AG09319 (cell line): ENCODE measurements at regions not wholly inside any gene's neighbourhood (a gene's known extent, or its start where the extent isn't known, plus 50 kb on each side); places are given as distances from the start of the nearest gene placed in this dataset.

ENCODE experiments used
- DNase-seq: peaks from one replicate; pipeline ENCODE4 v3.0.0-alpha.2; 2010; ENCODE audit warnings: low read depth; ENCODE audit errors: extremely low read depth
- TF ChIP-seq, protein P1 (sequence below): IDR thresholded peaks from 2 replicates; pipeline ENCODE4 v1.5.1; 2011; ENCODE audit warnings: low read depth, mild to moderate bottlenecking, inconsistent platforms, low read length, moderate library complexity

DNA sequence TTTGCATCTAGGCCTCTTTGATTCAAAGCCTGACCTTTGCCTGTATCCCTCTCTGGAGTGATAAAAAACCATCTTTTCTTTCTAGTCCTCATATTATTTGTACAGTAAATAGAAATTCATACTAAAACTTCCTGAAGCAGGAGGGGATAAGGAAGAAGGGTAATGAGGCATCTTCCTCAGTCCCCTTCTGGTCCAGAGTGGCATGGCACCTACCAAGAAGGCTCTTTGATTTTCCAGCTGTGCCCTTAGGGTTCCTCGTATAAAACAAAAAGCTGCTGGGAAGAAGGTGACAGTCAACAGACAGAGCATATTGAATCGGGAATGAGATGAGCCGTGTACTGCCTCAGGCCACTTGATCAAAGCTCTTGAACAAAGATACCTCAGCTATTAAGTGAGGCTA, 71.9 kb upstream of the SPDL1 start:
- no peak for DNase-seq
- TF ChIP-seq, protein P1, sequence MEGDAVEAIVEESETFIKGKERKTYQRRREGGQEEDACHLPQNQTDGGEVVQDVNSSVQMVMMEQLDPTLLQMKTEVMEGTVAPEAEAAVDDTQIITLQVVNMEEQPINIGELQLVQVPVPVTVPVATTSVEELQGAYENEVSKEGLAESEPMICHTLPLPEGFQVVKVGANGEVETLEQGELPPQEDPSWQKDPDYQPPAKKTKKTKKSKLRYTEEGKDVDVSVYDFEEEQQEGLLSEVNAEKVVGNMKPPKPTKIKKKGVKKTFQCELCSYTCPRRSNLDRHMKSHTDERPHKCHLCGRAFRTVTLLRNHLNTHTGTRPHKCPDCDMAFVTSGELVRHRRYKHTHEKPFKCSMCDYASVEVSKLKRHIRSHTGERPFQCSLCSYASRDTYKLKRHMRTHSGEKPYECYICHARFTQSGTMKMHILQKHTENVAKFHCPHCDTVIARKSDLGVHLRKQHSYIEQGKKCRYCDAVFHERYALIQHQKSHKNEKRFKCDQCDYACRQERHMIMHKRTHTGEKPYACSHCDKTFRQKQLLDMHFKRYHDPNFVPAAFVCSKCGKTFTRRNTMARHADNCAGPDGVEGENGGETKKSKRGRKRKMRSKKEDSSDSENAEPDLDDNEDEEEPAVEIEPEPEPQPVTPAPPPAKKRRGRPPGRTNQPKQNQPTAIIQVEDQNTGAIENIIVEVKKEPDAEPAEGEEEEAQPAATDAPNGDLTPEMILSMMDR = no peak; the same call in 1 of the 2 replicates

DNA sequence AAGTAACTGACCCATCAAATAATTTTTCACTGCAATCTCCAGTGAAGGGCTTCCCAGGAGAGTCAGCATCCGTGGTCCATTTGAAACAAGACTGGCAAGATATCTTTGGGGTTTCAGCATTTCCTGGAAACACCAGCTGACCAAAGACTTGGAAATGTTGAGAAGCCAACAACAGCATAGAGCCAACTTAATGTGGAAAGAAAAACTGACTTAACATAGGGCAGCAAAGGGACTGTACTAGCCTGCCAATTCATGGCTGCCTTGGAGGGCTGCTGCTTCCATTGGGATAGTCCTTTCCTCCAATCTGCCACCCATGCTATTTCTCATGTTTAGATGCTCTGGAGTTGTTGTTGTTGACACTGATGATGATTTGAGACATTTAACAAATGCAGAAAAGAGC, 76.5 kb upstream of the SPDL1 start:
- DNase-seq = no peak
- TF ChIP-seq, protein P1 = no peak

DNA sequence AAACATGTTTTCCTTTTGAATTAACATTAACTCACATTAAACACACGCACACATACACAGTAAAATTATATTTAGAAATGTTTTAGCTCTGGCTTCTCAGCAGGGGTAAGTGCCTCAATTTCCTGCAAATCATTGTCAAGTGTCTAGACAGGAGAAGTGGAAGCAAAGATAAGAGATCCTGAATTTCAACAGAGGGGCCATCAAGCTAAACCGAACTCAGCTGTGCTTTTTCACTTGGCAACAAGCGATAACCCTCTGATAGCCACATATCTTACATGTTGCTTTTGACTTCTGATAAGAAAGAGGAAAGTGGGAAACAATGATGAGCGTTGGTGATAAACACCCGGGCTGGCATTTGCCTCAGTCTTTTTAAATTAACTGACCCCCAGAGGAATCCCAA, 79.7 kb upstream of the SPDL1 start:
- TF ChIP-seq, protein P1 = no peak
- DNase-seq = no peak

DNA sequence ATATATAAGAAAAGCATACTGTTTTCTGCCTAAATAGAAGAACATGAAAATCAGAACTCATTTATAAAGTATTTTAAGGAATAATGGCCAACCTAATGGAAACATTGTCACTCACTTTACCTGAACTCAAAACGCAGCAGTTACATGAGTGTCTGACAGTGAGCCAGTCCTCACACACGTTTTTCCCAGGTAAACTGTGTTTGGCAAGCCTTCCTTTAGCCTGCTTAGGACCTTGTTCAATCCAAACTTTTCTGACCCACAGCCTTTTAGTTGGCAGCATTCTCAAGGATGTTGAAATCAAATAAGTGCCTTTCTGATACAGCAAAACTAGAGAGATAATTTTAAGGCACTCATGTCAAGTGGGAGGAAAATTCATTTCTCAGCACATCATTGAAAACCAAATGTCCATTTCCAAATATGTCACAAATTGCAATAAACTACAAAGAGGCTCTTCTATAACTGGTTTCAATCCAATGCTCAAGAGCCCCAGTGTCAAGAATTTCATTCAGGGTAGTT, 83.5 kb upstream of the SPDL1 start:
- DNase-seq = no peak
- TF ChIP-seq, protein P1 = no peak

DNA sequence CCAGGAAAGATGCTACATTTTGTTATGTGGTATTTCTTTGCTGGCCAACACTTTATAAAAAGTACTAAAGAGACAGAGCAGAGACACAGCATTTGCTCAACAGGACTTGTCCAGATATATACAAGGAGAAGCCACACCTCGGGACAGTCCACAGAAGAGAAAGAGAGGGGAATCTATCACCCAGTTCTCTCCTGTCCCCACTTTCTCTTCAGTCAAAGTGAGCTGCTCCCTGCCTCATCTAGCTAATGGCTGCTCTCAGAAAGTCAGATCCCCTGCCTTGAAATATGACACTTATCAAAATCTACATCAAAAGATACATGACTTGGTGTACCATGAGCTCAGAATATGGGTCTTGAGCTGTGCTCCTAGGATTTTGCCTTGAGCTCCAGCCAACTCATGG, 86.7 kb upstream of the SPDL1 start:
- no peak for DNase-seq
- TF ChIP-seq, protein P1 = no peak

- DNase-seq = no peak
- TF ChIP-seq, protein P1 = no peak
These were observed 88.5 kb upstream of the SPDL1 start for GRCh38 chr5:169494941-169495548.

GRCh38 chr5:169494383-169494935, 89.1 kb upstream of the SPDL1 start:
- DNase-seq = no peak
- TF ChIP-seq, protein P1 = no peak
